ENCODE measurements at regions not wholly inside any gene's neighbourhood (a gene's known extent, or its start where the extent isn't known, plus 50 kb on each side); places are given as distances from the start of the nearest gene placed in this dataset.
"Not testable (repeated sequence)": the region's sequence is repeated elsewhere in the genome, so short reads cannot be mapped to it uniquely, and the experiment has no call there.

DNA sequence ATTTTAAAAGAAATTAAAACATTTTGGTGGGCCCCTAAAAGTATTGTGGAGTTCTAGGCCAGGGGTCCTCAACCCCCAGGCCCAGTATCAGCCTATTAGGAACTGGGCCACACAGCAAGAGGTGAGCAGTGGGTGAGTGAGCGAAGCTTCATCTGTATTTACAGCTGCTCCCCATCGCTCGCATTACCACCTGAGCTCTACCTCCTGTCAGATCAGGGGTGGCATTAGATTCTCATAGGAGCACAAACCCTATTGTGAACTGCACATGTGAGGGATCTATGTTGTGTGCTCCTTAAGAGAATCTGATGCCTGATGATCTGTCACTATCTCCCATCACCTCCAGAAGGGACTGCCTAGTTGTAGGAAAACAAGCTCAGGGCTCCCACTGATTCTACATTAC lies 50.1 kb upstream of the PAPSS2 start:
- TF ChIP-seq, protein P1, sequence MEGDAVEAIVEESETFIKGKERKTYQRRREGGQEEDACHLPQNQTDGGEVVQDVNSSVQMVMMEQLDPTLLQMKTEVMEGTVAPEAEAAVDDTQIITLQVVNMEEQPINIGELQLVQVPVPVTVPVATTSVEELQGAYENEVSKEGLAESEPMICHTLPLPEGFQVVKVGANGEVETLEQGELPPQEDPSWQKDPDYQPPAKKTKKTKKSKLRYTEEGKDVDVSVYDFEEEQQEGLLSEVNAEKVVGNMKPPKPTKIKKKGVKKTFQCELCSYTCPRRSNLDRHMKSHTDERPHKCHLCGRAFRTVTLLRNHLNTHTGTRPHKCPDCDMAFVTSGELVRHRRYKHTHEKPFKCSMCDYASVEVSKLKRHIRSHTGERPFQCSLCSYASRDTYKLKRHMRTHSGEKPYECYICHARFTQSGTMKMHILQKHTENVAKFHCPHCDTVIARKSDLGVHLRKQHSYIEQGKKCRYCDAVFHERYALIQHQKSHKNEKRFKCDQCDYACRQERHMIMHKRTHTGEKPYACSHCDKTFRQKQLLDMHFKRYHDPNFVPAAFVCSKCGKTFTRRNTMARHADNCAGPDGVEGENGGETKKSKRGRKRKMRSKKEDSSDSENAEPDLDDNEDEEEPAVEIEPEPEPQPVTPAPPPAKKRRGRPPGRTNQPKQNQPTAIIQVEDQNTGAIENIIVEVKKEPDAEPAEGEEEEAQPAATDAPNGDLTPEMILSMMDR (conservative IDR thresholded peaks at IDR 0.05; ENCODE audit: low read depth, low read length) = not testable (repeated sequence)
- TF ChIP-seq EZH2 (IDR thresholded peaks at IDR 0.05; ENCODE audit: borderline replicate concordance, low read depth, low read length, poor library complexity, severe bottlenecking) = not testable (repeated sequence)
